H1 (cell line): ENCODE measurements at regions not wholly inside any gene's neighbourhood (a gene's known extent, or its start where the extent isn't known, plus 50 kb on each side); places are given as distances from the start of the nearest gene placed in this dataset.

Source experiments
- CTCF ChIA-PET: fragments of 300-600 bp; sonication (Branson Sonifier 250); formaldehyde crosslinking; loops from one replicate; lab custom pipeline; 2021; ENCODE audit not compliant: partially characterized antibody; lab: Charles Lee
- POLR2A ChIA-PET: fragments of 300-600 bp; sonication (Branson Sonifier 250); formaldehyde crosslinking; loops from one replicate; lab custom pipeline; 2021; ENCODE audit warnings: inconsistent platforms; ENCODE audit not compliant: partially characterized antibody; lab: Charles Lee
- DNase-seq, 2 experiments: peaks; one replicate each; pipeline versions ENCODE4 v3.0.0 to v3.0.0-alpha.2; 2010 to 2022; ENCODE audit warnings: low spot score in 2 of 2, low read depth in 1 of 2, mixed read lengths in 1 of 2
- FAIRE-seq: peaks from 2 replicates; lab custom pipeline; 2011; peaks lifted over from hg19 to GRCh38; lab: Jason Lieb, UNC
- H2AFZ ChIP-seq: 2 replicates; pipeline ENCODE4 v1.8.1; 2012; ENCODE audit warnings: low read length, inconsistent platforms
- H2AK5ac ChIP-seq: 2 replicates; pipeline ENCODE4 v1.6.1; 2013; ENCODE audit warnings: low read depth, low read length
- H2BK120ac ChIP-seq: replicated peaks from 2 replicates; pipeline ENCODE3; 2013; ENCODE audit warnings: low read depth, low read length, inconsistent platforms
- H2BK12ac ChIP-seq: 2 replicates; pipeline ENCODE4 v1.6.1; 2013; ENCODE audit warnings: low read depth, low read length
- H2BK15ac ChIP-seq: 2 replicates; pipeline ENCODE4 v1.6.1; 2013; ENCODE audit warnings: low read length
- H2BK20ac ChIP-seq: 2 replicates; pipeline ENCODE4 v1.6.1; 2013; ENCODE audit warnings: low read length
- H2BK5ac ChIP-seq: 2 replicates; pipeline ENCODE4 v1.6.1; 2013; ENCODE audit warnings: low read depth, low read length
- H3K14ac ChIP-seq: 2 replicates; pipeline ENCODE4 v1.6.1; 2013; ENCODE audit warnings: inconsistent platforms; ENCODE audit not compliant: insufficient read length
- H3K18ac ChIP-seq: 2 replicates; pipeline ENCODE4 v1.6.1; 2013; ENCODE audit warnings: low read length; ENCODE audit errors: extremely low read depth
- H3K23ac ChIP-seq: 2 replicates; pipeline ENCODE4 v1.6.1; 2013; ENCODE audit warnings: inconsistent platforms; ENCODE audit not compliant: insufficient read length
- H3K23me2 ChIP-seq: 2 replicates; pipeline ENCODE4 v1.6.1; 2013; ENCODE audit warnings: low read depth, low read length
- H3K27ac ChIP-seq: 2 replicates; pipeline ENCODE4 v1.6.1; 2011; ENCODE audit warnings: low read depth, low read length, inconsistent platforms
- H3K27me3 ChIP-seq, 4 experiments: replicated peaks in 1 of 4; 1 replicate in 1 of 4; 2 replicates in 3 of 4; pipeline versions ENCODE4 v1.6.1 to v1.8.1; 2011 to 2013; ENCODE audit warnings: low read length in 3 of 4, mild to moderate bottlenecking in 3 of 4, inconsistent platforms in 2 of 4, mixed read lengths in 2 of 4, moderate library complexity in 1 of 4; ENCODE audit not compliant: control insufficient read depth in 3 of 4, insufficient read depth in 3 of 4; ENCODE audit errors: extremely low read depth in 1 of 4
- H3K36me3 ChIP-seq, 4 experiments: 2 replicates each; pipeline versions ENCODE4 v1.6.1 to v1.8.1; 2011 to 2013; ENCODE audit warnings: mild to moderate bottlenecking in 4 of 4, low read length in 3 of 4, moderate library complexity in 2 of 4, control low read depth in 1 of 4, inconsistent platforms in 1 of 4; ENCODE audit not compliant: insufficient read depth in 4 of 4, control insufficient read depth in 2 of 4
- H3K4ac ChIP-seq: replicated peaks from 2 replicates; pipeline ENCODE3; 2013; ENCODE audit warnings: low read length, low read depth, mixed read lengths, inconsistent platforms; ENCODE audit not compliant: insufficient read length
- H3K4me1 ChIP-seq, 4 experiments: replicated peaks in 1 of 4; 1 replicate in 1 of 4; 2 replicates in 3 of 4; pipeline versions ENCODE4 v1.6.1 to v1.8.1; 2011 to 2013; ENCODE audit warnings: low read length in 3 of 4, inconsistent platforms in 2 of 4, mixed read lengths in 1 of 4; ENCODE audit not compliant: insufficient read depth in 4 of 4, control insufficient read depth in 3 of 4
- H3K4me2 ChIP-seq, 2 experiments: 2 replicates each; pipeline versions ENCODE4 v1.6.1 to v1.8.1; 2011 to 2013; ENCODE audit warnings: low read depth in 2 of 2, low read length in 2 of 2, control low read depth in 1 of 2, inconsistent platforms in 1 of 2, mild to moderate bottlenecking in 1 of 2; ENCODE audit not compliant: insufficient read depth in 1 of 2
- H3K4me3 ChIP-seq, 4 experiments: fragments of 200-600, 300-600 bp in 1 of 4; sonication (generic), shearing (Covaris generic), sonication (Bioruptor Twin) in 1 of 4; 2 replicates each; pipeline versions ENCODE4 v1.5.1 to v1.8.1; 2011 to 2016; ENCODE audit warnings: low read length in 4 of 4, low read depth in 3 of 4, control low read depth in 2 of 4, inconsistent platforms in 2 of 4, mild to moderate bottlenecking in 2 of 4, mixed read lengths in 1 of 4, moderate library complexity in 1 of 4; ENCODE audit not compliant: insufficient read depth in 2 of 4; ENCODE audit errors: extremely low read depth in 1 of 4
- H3K56ac ChIP-seq: replicated peaks from 2 replicates; pipeline ENCODE3; 2013; ENCODE audit warnings: low read depth, mild to moderate bottlenecking, mixed read lengths, low read length, inconsistent platforms; ENCODE audit not compliant: insufficient read length
- H3K79me1 ChIP-seq: 2 replicates; pipeline ENCODE4 v1.6.1; 2013; ENCODE audit warnings: low read depth, low read length, control low read depth
- H3K79me2 ChIP-seq, 2 experiments: 2 replicates each; pipeline versions ENCODE4 v1.6.1 to v1.8.1; 2012 to 2013; ENCODE audit warnings: low read length in 2 of 2, mild to moderate bottlenecking in 2 of 2, inconsistent platforms in 1 of 2; ENCODE audit not compliant: insufficient read depth in 2 of 2, control insufficient read depth in 1 of 2
- H3K9ac ChIP-seq, 4 experiments: replicated peaks in 1 of 4; 1 replicate in 1 of 4; 2 replicates in 3 of 4; pipeline versions ENCODE4 v1.6.1 to v1.8.1; 2011 to 2013; ENCODE audit warnings: low read depth in 3 of 4, low read length in 3 of 4, control low read depth in 2 of 4, mild to moderate bottlenecking in 2 of 4, moderate library complexity in 2 of 4, inconsistent platforms in 1 of 4; ENCODE audit errors: extremely low read depth in 1 of 4
- H3K9me3 ChIP-seq, 2 experiments: 2 replicates each; pipeline versions ENCODE4 v1.6.1 to v1.8.1; 2012 to 2013; ENCODE audit warnings: mild to moderate bottlenecking in 2 of 2, moderate library complexity in 2 of 2, control low read depth in 1 of 2, inconsistent platforms in 1 of 2, low read depth in 1 of 2, low read length in 1 of 2, mixed read lengths in 1 of 2; ENCODE audit not compliant: insufficient read depth in 2 of 2
- H4K20me1 ChIP-seq, 2 experiments: replicated peaks in 1 of 2; 2 replicates each; pipeline versions ENCODE3 to v1.8.1; 2011 to 2013; ENCODE audit warnings: inconsistent platforms in 2 of 2, low read length in 2 of 2, mild to moderate bottlenecking in 1 of 2; ENCODE audit not compliant: insufficient read depth in 2 of 2, control insufficient read depth in 1 of 2
- H4K5ac ChIP-seq: 2 replicates; pipeline ENCODE4 v1.6.1; 2013; ENCODE audit warnings: low read length, low read depth, mixed read lengths, inconsistent platforms; ENCODE audit not compliant: insufficient read length
- H4K8ac ChIP-seq: 2 replicates; pipeline ENCODE4 v1.8.0; 2013; ENCODE audit warnings: mild to moderate bottlenecking, moderate library complexity, low read length, inconsistent platforms; ENCODE audit not compliant: insufficient read depth; ENCODE audit errors: extremely low read depth
- H4K91ac ChIP-seq: replicated peaks from 2 replicates; pipeline ENCODE3; 2013; ENCODE audit warnings: low read length, mixed read lengths, inconsistent platforms; ENCODE audit not compliant: insufficient read length
- KDM4A ChIP-seq: IDR thresholded peaks from one replicate; pipeline ENCODE4 v1.7.1; 2012; ENCODE audit warnings: low read depth, mild to moderate bottlenecking, moderate library complexity, low read length, inconsistent platforms; ENCODE audit not compliant: severe bottlenecking
- KDM5A ChIP-seq: fragments of 200-600 bp; IDR thresholded peaks from 2 replicates; pipeline ENCODE4 v1.7.1; 2012; ENCODE audit warnings: mild to moderate bottlenecking, low read length, inconsistent platforms, mixed read lengths
- RFX5 ChIP-seq: IDR thresholded peaks from 2 replicates; pipeline ENCODE4 v1.6.1; 2011; ENCODE audit warnings: low read depth, low read length, improper control_type of control experiment, borderline replicate concordance
- SP4 ChIP-seq: IDR thresholded peaks from 2 replicates; pipeline ENCODE4 v1.6.1; 2012; ENCODE audit warnings: low read length, inconsistent platforms
- SUZ12 ChIP-seq: fragments of 200-600 bp; sonication (generic); IDR thresholded peaks from 2 replicates; pipeline ENCODE4 v1.6.1; 2012; ENCODE audit warnings: mild to moderate bottlenecking, inconsistent platforms, low read length, moderate library complexity, mixed read lengths
- WGBS, 2 experiments: shearing (Covaris generic) in 1 of 2; methylation state at CpG; one replicate each; pipeline versions ENCODE4 v1.1.6 to v1.1.7; 2013 to 2015; ENCODE audit warnings: low lambda C conversion rate in 2 of 2, mixed read lengths in 2 of 2, inconsistent platforms in 1 of 2, low coverage in 1 of 2, missing lambda C conversion rate in 1 of 2; ENCODE audit not compliant: insufficient replicate concordance in 2 of 2, insufficient coverage in 1 of 2, insufficient read length in 1 of 2; ENCODE audit errors: extremely low coverage in 1 of 2, missing lambda C conversion rate in 1 of 2; 5-methylcytosine and 5-hydroxymethylcytosine counted together

DNA sequence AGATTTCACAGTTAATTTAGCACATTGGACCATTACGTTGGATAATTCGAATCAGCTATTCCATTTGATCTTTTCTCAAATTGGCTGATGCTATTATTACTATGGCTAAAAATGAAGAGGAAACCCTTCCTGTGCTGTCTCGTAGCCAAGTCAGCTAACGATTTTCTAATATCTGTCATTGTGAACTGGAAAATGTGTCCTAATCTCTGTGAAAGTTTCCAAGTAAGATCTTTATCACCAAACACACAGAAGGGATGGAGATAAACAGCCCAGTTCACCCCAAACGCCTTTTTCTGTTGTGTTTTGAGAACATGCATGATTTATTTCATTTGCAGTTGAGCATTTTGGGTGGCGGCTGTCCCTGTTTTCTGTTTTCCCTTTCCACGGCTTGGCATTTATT lies 312.8 kb downstream of the FOXL1 start:
- Histone ChIP-seq H4K8ac (no peak overlapping the region), H3K56ac (no peak overlapping the region), H3K79me2 (no peaks in the 10 kb centered on the region), H3K23me2 (peaks cover 8% of the 10 kb centered on the region; the same call in 1 of the 2 replicates), H3K4me2 (no peak overlapping the region), H2BK20ac (no peak overlapping the region), H3K36me3 (no peaks in the 10 kb centered on the region), H2BK5ac (no peak overlapping the region), H2AK5ac (no peak overlapping the region), H2BK120ac (no peak overlapping the region), H3K27me3 (no peaks in the 10 kb centered on the region), H2BK12ac (no peak overlapping the region), H3K23ac (no peak overlapping the region), H3K9ac (no peak overlapping the region), H4K20me1 (no peaks in the 10 kb centered on the region), H3K4me3 (no peak overlapping the region), H3K9me3 (no peaks in the 10 kb centered on the region), H3K18ac (no peak overlapping the region), H2BK15ac (no peak overlapping the region), H3K4ac (no peak overlapping the region), H3K27ac (no peak overlapping the region), H2AFZ (no peak overlapping the region), H3K79me1 (no peaks in the 10 kb centered on the region; the same call in 1 of the 2 replicates), H4K5ac (no peak overlapping the region), H4K91ac (no peak overlapping the region), H3K14ac (no peak overlapping the region), H3K4me1 (peaks cover 0 to 5% (median 0%) of the 10 kb centered on the region in 4 experiments; a peak in 1 of 7 replicates)
- FAIRE-seq (no peak), DNase-seq (no peak)
- WGBS, 2 experiments: 89% methylated on average over 7 of the region's 7 CpGs; no CpG with 5 or more reads in 1 of the 2 experiments
- CTCF ChIA-PET: interaction anchor here (1.7 kb wide), 1 partner anchor 17 kb away, joined by 5 read pairs; no protein-coding TSS in a partner anchor
- POLR2A ChIA-PET: no interaction called here
- TF ChIP-seq KDM4A (no peak), SUZ12 (no peak), KDM5A (no peak), RFX5 (no peak), SP4 (no peak)
